ENCODE measurements at regions not wholly inside any gene's neighbourhood (a gene's known extent, or its start where the extent isn't known, plus 50 kb on each side); places are given as distances from the start of the nearest gene placed in this dataset.
A peak's percentile ranks its signal among the peaks of the same experiment; 100 is the strongest.

- FAIRE-seq: no peak
- TF ChIP-seq TAF1 (IDR thresholded peaks at IDR 0.05; ENCODE audit: borderline replicate concordance, low read depth, low read length) (no peak), POLR2AphosphoS5 (IDR thresholded peaks at IDR 0.05; ENCODE audit: low read depth, low read length) (no peak), POLR2A (IDR thresholded peaks at IDR 0.05; ENCODE audit: low read depth, low read length) (no peak)
- DNase-seq (ENCODE audit: insufficient read length): no peak
Measured at GRCh38 chr10:43986374-43986773, 337.7 kb upstream of the ZNF32 start.

DNA sequence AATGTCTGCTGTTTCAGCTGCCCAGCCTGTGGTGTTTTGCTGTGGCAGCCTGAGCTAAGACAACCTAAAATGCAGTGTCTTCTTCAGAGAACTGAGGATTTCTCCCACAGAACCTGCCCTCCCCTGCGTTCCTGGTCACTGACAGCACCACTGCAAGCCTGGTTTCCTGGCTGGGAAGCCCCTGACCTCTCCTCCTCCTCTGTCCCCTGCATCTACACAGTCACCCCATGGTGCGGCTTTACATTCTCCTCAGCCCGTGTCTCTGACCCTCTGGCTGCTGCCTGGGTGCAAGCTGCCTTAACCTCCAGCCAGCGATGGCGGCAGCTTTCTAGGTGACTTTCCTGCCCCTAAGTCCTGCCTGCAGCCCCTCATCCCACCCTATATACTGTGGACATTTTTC is 337.3 kb upstream of the ZNF32 start:
- FAIRE-seq (no peak), DNase-seq (ENCODE audit: insufficient read length) (no peak)
- no peak for TF ChIP-seq POLR2A (IDR thresholded peaks at IDR 0.05; ENCODE audit: low read depth, low read length)
- no peak for TF ChIP-seq POLR2AphosphoS5 (IDR thresholded peaks at IDR 0.05; ENCODE audit: low read depth, low read length)
- no peak for TF ChIP-seq TAF1 (IDR thresholded peaks at IDR 0.05; ENCODE audit: borderline replicate concordance, low read depth, low read length)

DNA sequence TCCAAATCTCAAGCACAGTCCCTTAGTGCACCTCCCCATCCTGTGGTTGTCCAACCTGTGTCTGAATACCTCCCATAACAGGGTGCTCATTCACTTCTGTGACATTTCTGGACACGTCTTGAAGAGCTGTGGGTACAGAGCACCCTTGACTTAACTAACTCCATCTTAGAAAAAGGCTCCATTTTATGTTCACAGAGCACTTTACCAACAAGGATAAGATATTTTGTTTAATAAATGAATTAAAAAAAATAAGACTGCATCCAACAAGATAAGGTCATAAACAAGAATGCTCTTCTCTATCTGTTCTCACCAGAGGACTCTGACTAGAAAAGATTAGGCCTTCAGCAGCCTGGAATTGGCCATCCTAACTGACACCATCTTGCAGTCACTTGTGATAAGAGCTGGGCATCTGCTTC is 335.2 kb upstream of the ZNF32 start:
- no peak for TF ChIP-seq POLR2AphosphoS5 (IDR thresholded peaks at IDR 0.05; ENCODE audit: low read depth, low read length)
- no peak for TF ChIP-seq POLR2A (IDR thresholded peaks at IDR 0.05; ENCODE audit: low read depth, low read length)
- no peak for TF ChIP-seq TAF1 (IDR thresholded peaks at IDR 0.05; ENCODE audit: borderline replicate concordance, low read depth, low read length)
- no peak for FAIRE-seq

DNA sequence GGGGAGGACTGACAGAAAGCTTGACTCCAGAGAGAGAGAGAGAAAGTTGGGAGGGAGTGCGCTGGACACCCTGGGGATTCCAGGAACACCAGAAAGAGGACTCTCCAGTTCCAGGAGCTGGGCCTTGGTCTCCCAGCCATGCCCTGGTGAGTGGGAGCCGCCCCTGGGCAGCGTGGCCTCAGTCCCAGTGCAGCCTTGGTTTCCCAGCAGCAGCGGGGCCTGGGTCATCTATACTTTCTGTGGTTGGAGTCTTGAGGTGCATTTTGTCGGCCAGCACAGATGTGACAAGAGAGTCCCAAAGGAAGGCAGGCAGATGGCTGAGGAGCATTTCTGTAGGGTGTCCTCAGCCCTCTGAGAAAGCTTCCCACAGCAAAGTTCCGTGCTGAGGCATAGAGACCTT is 334.7 kb upstream of the ZNF32 start:
- FAIRE-seq: no peak
- TF ChIP-seq TAF1 (IDR thresholded peaks at IDR 0.05; ENCODE audit: borderline replicate concordance, low read depth, low read length): no peak
- TF ChIP-seq POLR2A (IDR thresholded peaks at IDR 0.05; ENCODE audit: low read depth, low read length): no peak
- TF ChIP-seq POLR2AphosphoS5 (IDR thresholded peaks at IDR 0.05; ENCODE audit: low read depth, low read length): no peak
- DNase-seq (ENCODE audit: insufficient read length): no peak

More for the DNA sequence above, 335.2 kb upstream of the ZNF32 start:
- no peak for DNase-seq (ENCODE audit: insufficient read length)

DNA sequence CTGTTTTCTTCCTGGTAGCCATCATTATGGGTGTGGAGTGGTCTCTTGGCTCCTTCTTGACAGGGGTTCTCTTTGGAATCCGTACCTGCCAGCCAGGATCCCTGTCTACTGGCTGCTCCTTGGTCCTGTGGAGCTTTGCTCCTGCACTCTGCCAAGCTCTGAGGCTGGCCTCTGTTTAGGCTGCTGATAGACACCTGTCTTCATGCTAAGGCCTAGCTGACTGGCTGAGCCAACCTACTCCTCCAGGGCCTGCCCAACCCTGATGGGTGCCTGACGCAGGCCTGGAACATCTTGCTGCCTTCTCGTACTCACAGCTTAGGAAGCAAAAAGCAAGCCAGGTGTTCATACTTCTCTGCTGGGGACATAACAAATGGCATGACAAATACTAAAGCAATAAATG is 333.6 kb upstream of the ZNF32 start:
- TF ChIP-seq POLR2A (IDR thresholded peaks at IDR 0.05; ENCODE audit: low read depth, low read length) (no peak), POLR2AphosphoS5 (IDR thresholded peaks at IDR 0.05; ENCODE audit: low read depth, low read length) (no peak)
- DNase-seq (ENCODE audit: insufficient read length) (no peak), FAIRE-seq (no peak)

DNA sequence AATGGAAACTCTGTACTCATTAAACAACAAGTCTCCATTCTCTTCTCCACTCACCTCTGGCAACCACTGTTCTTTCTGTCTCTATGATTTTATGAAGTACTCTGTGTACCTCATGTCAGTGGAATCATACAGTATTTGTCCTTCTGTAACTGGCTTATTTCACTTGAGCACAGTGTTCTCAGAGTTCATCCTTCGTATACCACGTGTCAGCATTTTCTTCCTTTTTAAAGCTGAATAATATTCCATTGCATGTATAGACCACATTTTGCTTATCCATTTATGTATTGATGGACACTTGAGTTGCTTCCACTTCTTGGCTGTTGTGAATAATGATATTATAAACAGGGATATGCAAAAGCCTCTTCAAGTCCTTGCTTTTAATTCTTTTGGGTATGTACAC is 333.0 kb upstream of the ZNF32 start:
- FAIRE-seq: no peak
- no peak for DNase-seq (ENCODE audit: insufficient read length)

DNA sequence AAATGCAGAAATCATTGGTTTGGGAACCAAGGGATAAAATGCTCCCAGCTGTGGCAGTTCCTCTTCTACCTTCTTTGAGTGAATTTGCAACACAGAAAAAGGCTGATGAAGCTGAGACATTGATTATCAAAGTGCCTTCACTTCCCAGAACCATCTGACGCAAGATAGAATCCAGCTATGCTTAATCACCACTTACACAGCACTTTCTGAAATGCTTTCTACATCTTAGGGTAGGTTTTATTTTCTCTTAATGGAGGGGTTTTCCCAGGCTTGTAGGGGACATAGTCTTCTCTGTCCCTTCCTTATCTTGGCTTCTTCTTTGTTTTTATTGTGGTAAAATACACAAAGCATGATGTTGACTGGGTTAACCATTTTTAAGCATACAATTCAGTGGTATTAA is 332.6 kb upstream of the ZNF32 start:
- FAIRE-seq (peak; percentile 40), DNase-seq (ENCODE audit: insufficient read length) (no peak)
- TF ChIP-seq POLR2A (IDR thresholded peaks at IDR 0.05; ENCODE audit: low read depth, low read length) (no peak), POLR2AphosphoS5 (IDR thresholded peaks at IDR 0.05; ENCODE audit: low read depth, low read length) (no peak), TAF1 (IDR thresholded peaks at IDR 0.05; ENCODE audit: borderline replicate concordance, low read depth, low read length) (no peak)

More for the DNA sequence above, 333.0 kb upstream of the ZNF32 start:
- TF ChIP-seq POLR2A (IDR thresholded peaks at IDR 0.05; ENCODE audit: low read depth, low read length) (no peak), TAF1 (IDR thresholded peaks at IDR 0.05; ENCODE audit: borderline replicate concordance, low read depth, low read length) (no peak), POLR2AphosphoS5 (IDR thresholded peaks at IDR 0.05; ENCODE audit: low read depth, low read length) (no peak)

- FAIRE-seq (no peak), DNase-seq (ENCODE audit: insufficient read length) (no peak)
- no peak for TF ChIP-seq TAF1 (IDR thresholded peaks at IDR 0.05; ENCODE audit: borderline replicate concordance, low read depth, low read length)
- no peak for TF ChIP-seq POLR2A (IDR thresholded peaks at IDR 0.05; ENCODE audit: low read depth, low read length)
- TF ChIP-seq POLR2AphosphoS5 (IDR thresholded peaks at IDR 0.05; ENCODE audit: low read depth, low read length): no peak
Measured at GRCh38 chr10:43980715-43981114, 332.0 kb upstream of the ZNF32 start.

- no peak for DNase-seq (ENCODE audit: insufficient read length)
- peak; percentile 77 for FAIRE-seq
- TF ChIP-seq POLR2A (IDR thresholded peaks at IDR 0.05; ENCODE audit: low read depth, low read length): no peak
- no peak for TF ChIP-seq POLR2AphosphoS5 (IDR thresholded peaks at IDR 0.05; ENCODE audit: low read depth, low read length)
- no peak for TF ChIP-seq TAF1 (IDR thresholded peaks at IDR 0.05; ENCODE audit: borderline replicate concordance, low read depth, low read length)
Measured at GRCh38 chr10:43980313-43980712, 331.6 kb upstream of the ZNF32 start.

DNA sequence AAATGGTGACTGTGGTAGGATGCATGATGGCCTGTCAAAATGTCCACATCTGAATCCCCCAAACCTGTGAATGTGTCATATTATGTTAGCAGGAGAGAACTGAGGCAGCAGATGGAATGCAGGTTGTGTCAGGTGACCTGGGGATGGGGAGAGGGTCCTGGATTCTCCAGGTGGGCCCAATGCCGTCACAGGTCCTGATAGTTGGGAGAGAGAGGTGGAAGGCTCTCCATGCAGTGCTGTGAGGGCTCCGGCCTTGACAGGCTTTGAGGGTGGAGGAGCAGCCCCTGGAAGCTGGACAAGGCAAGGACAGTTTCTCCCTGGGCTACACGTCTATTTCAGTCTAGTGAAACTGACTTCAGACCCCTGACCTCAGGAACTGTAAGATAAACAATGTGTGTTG is 330.9 kb upstream of the ZNF32 start:
- DNase-seq (ENCODE audit: insufficient read length) (no peak), FAIRE-seq (no peak)
- TF ChIP-seq POLR2AphosphoS5 (IDR thresholded peaks at IDR 0.05; ENCODE audit: low read depth, low read length): no peak
- no peak for TF ChIP-seq TAF1 (IDR thresholded peaks at IDR 0.05; ENCODE audit: borderline replicate concordance, low read depth, low read length)
- TF ChIP-seq POLR2A (IDR thresholded peaks at IDR 0.05; ENCODE audit: low read depth, low read length): no peak

DNA sequence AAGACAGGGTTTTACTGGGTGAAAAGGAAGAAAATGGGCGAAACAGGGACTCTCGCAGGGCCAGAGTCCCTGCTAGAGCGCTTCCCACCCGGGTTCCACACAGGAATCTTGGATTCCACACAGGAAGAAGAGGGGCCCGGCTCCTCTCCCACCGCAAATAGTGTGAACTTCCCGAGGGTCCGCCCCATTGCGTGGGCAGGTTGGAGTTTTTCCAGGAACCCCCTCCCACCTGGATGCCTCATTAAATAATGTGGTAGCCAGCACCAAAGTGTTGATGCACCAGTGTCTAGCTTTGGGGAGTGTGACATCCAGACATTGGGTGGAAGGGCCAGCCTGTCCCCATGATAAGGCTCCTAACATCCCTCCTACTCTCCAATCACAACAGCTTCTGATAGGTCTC is 330.3 kb upstream of the ZNF32 start:
- FAIRE-seq (no peak), DNase-seq (ENCODE audit: insufficient read length) (no peak)
- TF ChIP-seq TAF1 (IDR thresholded peaks at IDR 0.05; ENCODE audit: borderline replicate concordance, low read depth, low read length): no peak
- TF ChIP-seq POLR2A (IDR thresholded peaks at IDR 0.05; ENCODE audit: low read depth, low read length): no peak
- no peak for TF ChIP-seq POLR2AphosphoS5 (IDR thresholded peaks at IDR 0.05; ENCODE audit: low read depth, low read length)

GRCh38 chr10:43978091-43978490 is 329.4 kb upstream of the ZNF32 start:
- TF ChIP-seq POLR2AphosphoS5 (IDR thresholded peaks at IDR 0.05; ENCODE audit: low read depth, low read length): no peak
- TF ChIP-seq POLR2A (IDR thresholded peaks at IDR 0.05; ENCODE audit: low read depth, low read length): no peak
- no peak for TF ChIP-seq TAF1 (IDR thresholded peaks at IDR 0.05; ENCODE audit: borderline replicate concordance, low read depth, low read length)
- DNase-seq (ENCODE audit: insufficient read length) (no peak), FAIRE-seq (no peak)

DNA sequence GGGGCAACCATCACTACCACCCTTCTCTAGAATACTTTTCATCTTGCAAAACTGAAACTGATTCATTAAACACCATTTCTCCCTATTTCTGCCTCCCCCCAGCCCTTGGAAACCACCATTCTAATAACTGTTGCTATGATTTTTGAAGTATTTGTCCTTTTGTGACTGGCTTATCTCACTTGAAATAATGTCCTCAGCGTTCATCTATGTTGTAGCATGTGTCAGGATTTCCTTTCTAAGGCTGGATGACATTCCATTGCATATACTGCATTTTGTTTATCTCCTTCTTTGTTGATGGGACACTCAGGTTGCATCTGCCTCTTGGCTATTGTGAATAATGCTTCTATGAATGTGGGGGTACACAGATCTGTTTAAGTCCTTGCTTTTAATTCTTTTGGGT is 327.6 kb upstream of the ZNF32 start:
- no peak for DNase-seq (ENCODE audit: insufficient read length)
- TF ChIP-seq POLR2A (IDR thresholded peaks at IDR 0.05; ENCODE audit: low read depth, low read length) (no peak), POLR2AphosphoS5 (IDR thresholded peaks at IDR 0.05; ENCODE audit: low read depth, low read length) (no peak), TAF1 (IDR thresholded peaks at IDR 0.05; ENCODE audit: borderline replicate concordance, low read depth, low read length) (no peak)
- no peak for FAIRE-seq

Measured in GM12892 (cell line).